ENCODE measurements at regions not wholly inside any gene's neighbourhood (a gene's known extent, or its start where the extent isn't known, plus 50 kb on each side); places are given as distances from the start of the nearest gene placed in this dataset.

GRCh38 chr9:79408617-79409016, 163.1 kb upstream of the TLE4 start:
- TF ChIP-seq CTCF (conservative IDR thresholded peaks at IDR 0.05 in 1 of 2, IDR thresholded peaks at IDR 0.05 in 1 of 2; ENCODE audit: low read depth in 1 of 2, low read length in 2 of 2) (no peak), EZH2 (IDR thresholded peaks at IDR 0.05; ENCODE audit: low read length, missing control alignments) (no peak)
